ENCODE measurements at regions not wholly inside any gene's neighbourhood (a gene's known extent, or its start where the extent isn't known, plus 50 kb on each side); places are given as distances from the start of the nearest gene placed in this dataset.

- intact Hi-C loops (cut with micrococcal nuclease; ENCODE audit: unreplicated experiment) (no loop called here), in situ Hi-C loops (cut with HindIII; ENCODE audit: low pct_unique_long_range_greater_than_20kb, low sequenced_read_pairs) (no loop called here)
- Histone ChIP-seq H3K27ac (ENCODE audit: low read length) (no peak overlapping the region), H3K4me1 (ENCODE audit: control insufficient read depth, insufficient read depth, low read length) (no peaks in the 10 kb centered on the region), H3K27me3 (ENCODE audit: control insufficient read depth, insufficient read depth, low read length) (no peaks in the 10 kb centered on the region), H3K9me3 (ENCODE audit: control insufficient read depth, insufficient read depth, low read depth, low read length) (no peaks in the 10 kb centered on the region), H3K4me3 (ENCODE audit: low read depth in 2 of 2, low read length in 2 of 2) (no peak overlapping the region), H3K36me3 (ENCODE audit: control insufficient read depth, insufficient read depth, low read length) (peaks cover 7% of the 10 kb centered on the region; the same call in 1 of the 2 replicates)
- ATAC-seq (no peak), DNase-seq (ENCODE audit: low read depth, low spot score) (no peak)
- BruUV-seq (replicated peaks), result no TSS peak
- no peak for TF ChIP-seq POLR2AphosphoS5 (IDR thresholded peaks at IDR 0.05; ENCODE audit: low read depth, low read length)
- TF ChIP-seq CTCF (IDR thresholded peaks at IDR 0.05), result no peak
- no peak for TF ChIP-seq TCF7L2 (IDR thresholded peaks at IDR 0.05; ENCODE audit: low read depth, low read length)
- no peak for TF ChIP-seq SIN3A (IDR thresholded peaks at IDR 0.05; ENCODE audit: borderline replicate concordance, insufficient read depth, low read depth, low read length)
- TF ChIP-seq, protein P1, sequence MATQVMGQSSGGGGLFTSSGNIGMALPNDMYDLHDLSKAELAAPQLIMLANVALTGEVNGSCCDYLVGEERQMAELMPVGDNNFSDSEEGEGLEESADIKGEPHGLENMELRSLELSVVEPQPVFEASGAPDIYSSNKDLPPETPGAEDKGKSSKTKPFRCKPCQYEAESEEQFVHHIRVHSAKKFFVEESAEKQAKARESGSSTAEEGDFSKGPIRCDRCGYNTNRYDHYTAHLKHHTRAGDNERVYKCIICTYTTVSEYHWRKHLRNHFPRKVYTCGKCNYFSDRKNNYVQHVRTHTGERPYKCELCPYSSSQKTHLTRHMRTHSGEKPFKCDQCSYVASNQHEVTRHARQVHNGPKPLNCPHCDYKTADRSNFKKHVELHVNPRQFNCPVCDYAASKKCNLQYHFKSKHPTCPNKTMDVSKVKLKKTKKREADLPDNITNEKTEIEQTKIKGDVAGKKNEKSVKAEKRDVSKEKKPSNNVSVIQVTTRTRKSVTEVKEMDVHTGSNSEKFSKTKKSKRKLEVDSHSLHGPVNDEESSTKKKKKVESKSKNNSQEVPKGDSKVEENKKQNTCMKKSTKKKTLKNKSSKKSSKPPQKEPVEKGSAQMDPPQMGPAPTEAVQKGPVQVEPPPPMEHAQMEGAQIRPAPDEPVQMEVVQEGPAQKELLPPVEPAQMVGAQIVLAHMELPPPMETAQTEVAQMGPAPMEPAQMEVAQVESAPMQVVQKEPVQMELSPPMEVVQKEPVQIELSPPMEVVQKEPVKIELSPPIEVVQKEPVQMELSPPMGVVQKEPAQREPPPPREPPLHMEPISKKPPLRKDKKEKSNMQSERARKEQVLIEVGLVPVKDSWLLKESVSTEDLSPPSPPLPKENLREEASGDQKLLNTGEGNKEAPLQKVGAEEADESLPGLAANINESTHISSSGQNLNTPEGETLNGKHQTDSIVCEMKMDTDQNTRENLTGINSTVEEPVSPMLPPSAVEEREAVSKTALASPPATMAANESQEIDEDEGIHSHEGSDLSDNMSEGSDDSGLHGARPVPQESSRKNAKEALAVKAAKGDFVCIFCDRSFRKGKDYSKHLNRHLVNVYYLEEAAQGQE (IDR thresholded peaks at IDR 0.05; ENCODE audit: insufficient read depth in 1 of 2, low read depth in 2 of 2, low read length in 1 of 2), result no peak
- ChIA-PET POLR2A (no interaction called here), CTCF (no interaction called here)
Observed at GRCh38 chr14:100988011-100988410, 84.5 kb upstream of the RTL1 start.

- in situ Hi-C loops (cut with HindIII; ENCODE audit: low pct_unique_long_range_greater_than_20kb, low sequenced_read_pairs), result no loop called here
- Histone ChIP-seq H3K36me3 (ENCODE audit: control insufficient read depth, insufficient read depth, low read length) (peaks cover 7% of the 10 kb centered on the region; the same call in 1 of the 2 replicates), H3K4me3 (ENCODE audit: low read depth in 2 of 2, low read length in 2 of 2) (no peak overlapping the region), H3K27me3 (ENCODE audit: control insufficient read depth, insufficient read depth, low read length) (no peaks in the 10 kb centered on the region), H3K9me3 (ENCODE audit: control insufficient read depth, insufficient read depth, low read depth, low read length) (no peaks in the 10 kb centered on the region), H3K4me1 (ENCODE audit: control insufficient read depth, insufficient read depth, low read length) (no peaks in the 10 kb centered on the region), H3K27ac (ENCODE audit: low read length) (no peak overlapping the region)
- BruUV-seq (replicated peaks), result no TSS peak
- TF ChIP-seq TCF7L2 (IDR thresholded peaks at IDR 0.05; ENCODE audit: low read depth, low read length), result no peak
- TF ChIP-seq SIN3A (IDR thresholded peaks at IDR 0.05; ENCODE audit: borderline replicate concordance, insufficient read depth, low read depth, low read length), result no peak
- no peak for TF ChIP-seq CTCF (IDR thresholded peaks at IDR 0.05)
- TF ChIP-seq, protein P1 (IDR thresholded peaks at IDR 0.05; ENCODE audit: insufficient read depth in 1 of 2, low read depth in 2 of 2, low read length in 1 of 2), result no peak
- TF ChIP-seq POLR2AphosphoS5 (IDR thresholded peaks at IDR 0.05; ENCODE audit: low read depth, low read length), result no peak
- ATAC-seq (peak; percentile 78), DNase-seq (ENCODE audit: low read depth, low spot score) (peak; percentile 28)
- intact Hi-C loops (cut with micrococcal nuclease; ENCODE audit: unreplicated experiment), result no loop called here
- POLR2A ChIA-PET, result no interaction called here
- CTCF ChIA-PET, result no interaction called here
Observed at GRCh38 chr14:100988411-100988900, 84.9 kb upstream of the RTL1 start.

Measured in Panc1 (cell line).